Medulla oblongata (tissue), 1 donor: ENCODE measurements at regions not wholly inside any gene's neighbourhood (a gene's known extent, or its start where the extent isn't known, plus 50 kb on each side); places are given as distances from the start of the nearest gene placed in this dataset.
A peak's percentile ranks its signal among the peaks of the same experiment; 100 is the strongest.
"Not testable (repeated sequence)": the region's sequence is repeated elsewhere in the genome, so short reads cannot be mapped to it uniquely, and the experiment has no call there.

ENCODE experiments used
- DNase-seq: peaks from one replicate; pipeline ENCODE4 v3.0.0-alpha.2; 2015; ENCODE audit errors: extremely low spot score

DNA sequence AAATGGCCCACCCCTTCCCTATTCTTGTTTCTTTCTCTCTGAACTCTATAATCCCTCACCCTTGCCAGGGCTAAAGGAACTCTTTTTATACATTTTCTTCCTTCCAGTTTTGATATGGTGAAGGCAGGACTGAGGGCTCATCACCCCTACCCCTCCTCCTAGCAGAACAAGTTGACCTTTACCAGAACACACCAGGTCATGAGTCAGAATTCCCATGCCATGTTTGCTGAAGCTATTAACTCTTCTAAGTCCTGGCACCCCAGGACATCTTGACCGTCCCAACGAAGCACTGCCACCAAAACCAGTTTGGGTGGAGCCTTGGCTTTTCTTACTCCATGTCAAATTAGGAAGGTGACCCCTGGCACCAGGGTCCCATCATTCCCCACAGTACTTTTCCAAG is 57.5 kb upstream of the DYNLT3 start:
- DNase-seq: no peak

DNA sequence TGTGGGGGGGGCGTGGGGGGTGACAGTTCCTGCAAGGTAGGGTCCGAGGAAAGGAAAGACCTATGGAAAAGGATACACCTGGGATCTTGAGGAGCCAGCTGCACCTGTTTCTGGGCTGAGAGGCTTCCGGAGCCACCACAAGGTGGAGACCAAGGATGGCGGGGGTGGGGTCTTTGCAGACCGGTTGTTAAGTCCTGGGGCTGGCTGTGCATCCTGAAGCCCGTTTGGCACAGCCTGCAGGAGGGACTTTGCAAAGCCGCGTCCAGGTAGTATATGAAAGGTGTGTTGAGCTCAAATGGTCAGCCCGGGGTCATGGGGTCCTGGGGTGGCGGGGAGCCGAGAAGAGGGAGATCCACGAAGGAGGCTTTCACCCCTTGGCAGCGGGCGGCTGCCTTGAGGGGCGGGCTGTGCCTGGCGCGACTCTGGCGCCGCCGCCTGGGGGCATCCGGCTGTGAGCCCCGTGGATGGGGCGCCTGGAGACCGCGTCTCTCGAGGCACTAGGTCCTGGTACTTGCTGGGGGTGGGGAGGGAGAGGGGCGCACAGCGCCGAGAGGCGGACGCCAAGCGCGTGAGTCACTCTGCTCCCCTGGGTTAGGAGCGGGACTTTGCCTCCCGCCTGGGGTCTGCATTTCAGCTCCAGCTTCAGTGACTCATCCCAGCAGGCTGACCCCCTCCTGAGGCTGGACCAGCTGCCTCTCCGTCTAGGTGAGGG is 58.2 kb upstream of the DYNLT3 start:
- no peak for DNase-seq

- no peak for DNase-seq
These were observed 59.0 kb upstream of the DYNLT3 start for GRCh38 chrX:37906357-37906756.

GRCh38 chrX:37910186-37910585 is 62.8 kb upstream of the DYNLT3 start:
- DNase-seq: no peak

GRCh38 chrX:37912304-37912703 is 64.9 kb upstream of the DYNLT3 start:
- no peak for DNase-seq

GRCh38 chrX:37912777-37913176 is 65.4 kb upstream of the DYNLT3 start:
- no peak for DNase-seq

GRCh38 chrX:37918168-37918567 is 70.8 kb upstream of the DYNLT3 start:
- DNase-seq: no peak

- no peak for DNase-seq
These were observed 71.3 kb upstream of the DYNLT3 start for GRCh38 chrX:37918703-37919102.

- DNase-seq: no peak
These were observed 74.4 kb upstream of the DYNLT3 start for GRCh38 chrX:37921758-37922157.

GRCh38 chrX:37922928-37923327 is 75.6 kb upstream of the DYNLT3 start:
- no peak for DNase-seq

DNA sequence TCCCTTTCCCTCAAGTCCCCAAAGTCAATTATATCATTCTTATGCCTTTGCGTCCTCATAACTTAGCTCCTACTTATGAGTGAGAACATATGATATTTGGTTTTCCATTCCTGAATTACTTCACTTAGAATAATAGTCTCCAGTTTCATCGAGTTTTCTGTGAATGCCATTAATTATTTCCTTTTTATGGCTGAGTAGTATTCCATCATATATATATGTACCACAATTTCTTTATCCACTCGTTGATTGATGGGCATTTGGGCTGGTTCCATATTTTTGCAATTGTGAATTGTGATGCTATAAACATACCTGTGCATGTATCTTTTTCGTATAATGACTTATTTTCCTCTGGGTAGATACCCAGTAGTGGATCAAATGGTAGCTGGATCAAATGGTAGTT is 78.4 kb upstream of the DYNLT3 start:
- DNase-seq: not testable (repeated sequence)

GRCh38 chrX:37926700-37927099 is 79.3 kb upstream of the DYNLT3 start:
- DNase-seq: peak; percentile 31

GRCh38 chrX:37942170-37942569 is 64.2 kb upstream of the SYTL5 start:
- DNase-seq: no peak

- no peak for DNase-seq
These were observed 62.6 kb upstream of the SYTL5 start for GRCh38 chrX:37943554-37944344.

DNA sequence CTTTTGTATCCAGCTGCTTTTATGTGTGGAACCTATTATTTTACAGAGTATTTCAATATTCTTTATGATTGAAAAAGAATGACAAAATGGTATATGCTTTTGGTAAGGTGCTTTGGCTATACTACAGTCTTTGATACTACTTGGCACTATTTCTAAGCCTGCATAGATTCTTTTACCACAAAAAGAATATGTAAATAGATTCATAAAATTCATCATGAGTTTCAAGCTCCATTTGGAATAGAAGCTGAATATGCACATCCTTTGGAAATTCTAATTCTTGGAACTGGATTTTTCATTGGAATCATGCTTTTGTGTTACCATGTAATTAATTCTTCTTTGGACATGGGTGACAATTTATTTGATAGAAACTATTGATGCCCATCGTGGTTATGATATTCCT is 60.2 kb upstream of the SYTL5 start:
- DNase-seq: no peak

GRCh38 chrX:37955273-37955672 is 51.1 kb upstream of the SYTL5 start:
- DNase-seq: no peak

DNA sequence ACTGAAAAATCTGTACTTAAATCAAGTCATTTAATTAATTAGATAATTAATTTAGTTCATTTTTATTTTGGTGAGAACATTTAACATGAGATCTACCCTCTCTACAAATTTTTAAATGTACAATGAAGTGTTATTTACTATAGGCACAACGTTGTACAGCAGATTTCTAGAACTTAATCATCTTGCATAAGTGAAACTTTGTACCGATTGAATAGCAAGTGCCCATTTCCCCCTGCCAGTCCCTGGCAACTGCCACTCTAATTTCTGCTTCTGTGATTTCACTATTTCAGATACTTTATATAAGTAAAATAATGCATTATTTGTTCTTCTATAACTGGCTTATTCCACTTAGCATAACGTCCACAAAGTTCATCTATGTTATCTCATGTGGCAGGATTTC is 50.1 kb upstream of the SYTL5 start:
- no peak for DNase-seq
